CD4-positive, alpha-beta T cell (primary cell): ENCODE measurements at regions not wholly inside any gene's neighbourhood (a gene's known extent, or its start where the extent isn't known, plus 50 kb on each side); places are given as distances from the start of the nearest gene placed in this dataset.

Source experiments
- ATAC-seq: fragments of 200-7000 bp; cut with Tn5 transposase; one replicate; pipeline ENCODE4 v1.10.0; 2022; ENCODE audit warnings: mild to moderate bottlenecking; ENCODE audit not compliant: poor library complexity
- CTCF ChIA-PET: fragments of 350-600 bp; sonication (Branson Sonifier 250); formaldehyde crosslinking; loops from one replicate; lab custom pipeline; 2021; ENCODE audit warnings: antibody characterized with exemption, inconsistent platforms; lab: Charles Lee
- POLR2A ChIA-PET: fragments of 350-600 bp; sonication (Branson Sonifier 250); formaldehyde crosslinking; loops from one replicate; lab custom pipeline; 2021; ENCODE audit warnings: antibody characterized with exemption, inconsistent platforms; lab: Charles Lee
- DNase-seq, 14 experiments: peaks; one replicate each; pipeline ENCODE4 v3.0.0-alpha.2; 2013 to 2020; ENCODE audit warnings: mixed read lengths in 2 of 14
- H3K27ac ChIP-seq, 2 donors: one replicate each; pipeline versions ENCODE4 v1.5.1 to v1.7.0; 2013; ENCODE audit warnings: low read length in 2 of 2, low read depth in 1 of 2, mild to moderate bottlenecking in 1 of 2
- H3K27me3 ChIP-seq, 2 experiments: 1 replicate in 1 of 2; 2 replicates in 1 of 2; pipeline versions ENCODE4 v1.6.1 to v1.7.0; 2013; ENCODE audit warnings: low read length in 2 of 2, control low read depth in 1 of 2, mild to moderate bottlenecking in 1 of 2, moderate library complexity in 1 of 2; ENCODE audit not compliant: insufficient read depth in 2 of 2, control insufficient read depth in 1 of 2
- H3K36me3 ChIP-seq: one replicate; pipeline ENCODE4 v1.6.1; 2013; ENCODE audit warnings: low read length, control low read depth; ENCODE audit not compliant: insufficient read depth
- H3K4me1 ChIP-seq: one replicate; pipeline ENCODE4 v1.6.1; 2013; ENCODE audit warnings: low read length, control low read depth; ENCODE audit not compliant: insufficient read depth
- H3K4me3 ChIP-seq: one replicate; pipeline ENCODE4 v1.5.1; 2013; ENCODE audit warnings: mild to moderate bottlenecking, low read length, moderate library complexity
- H3K9me3 ChIP-seq, 2 experiments: 1 replicate in 1 of 2; 2 replicates in 1 of 2; pipeline versions ENCODE4 v1.6.1 to v1.7.0; 2013; ENCODE audit warnings: low read length in 2 of 2, mild to moderate bottlenecking in 2 of 2, control low read depth in 1 of 2, moderate library complexity in 1 of 2; ENCODE audit not compliant: control insufficient read depth in 1 of 2, insufficient read depth in 1 of 2
- H3K27ac Mint-ChIP-seq: one replicate; pipeline ENCODE4 v1.8.0; 2020; ENCODE audit warnings: mixed read lengths
- H3K27me3 Mint-ChIP-seq: one replicate; pipeline ENCODE4 v1.8.0; 2021; ENCODE audit warnings: mixed read lengths
- H3K36me3 Mint-ChIP-seq: one replicate; pipeline ENCODE4 v1.8.0; 2021; ENCODE audit warnings: low read depth, mixed read lengths
- H3K4me1 Mint-ChIP-seq: one replicate; pipeline ENCODE4 v1.8.0; 2021; ENCODE audit warnings: low read depth, mixed read lengths
- H3K4me3 Mint-ChIP-seq: one replicate; pipeline ENCODE4 v1.8.0; 2020; ENCODE audit warnings: mild to moderate bottlenecking, mixed read lengths
- H3K9me3 Mint-ChIP-seq: one replicate; pipeline ENCODE4 v1.8.0; 2020; ENCODE audit warnings: mixed read lengths
- CTCF ChIP-seq: fragments of 200-600 bp; IDR thresholded peaks from one replicate; pipeline ENCODE4 v1.8.0; 2022; ENCODE audit warnings: antibody characterized with exemption, mild to moderate bottlenecking
- intact Hi-C, 2 experiments: fragments of 100-400 bp; cut with DNase I in 1 of 2; cut with micrococcal nuclease in 1 of 2; formaldehyde crosslinking; loops; one replicate each; pipeline versions ENCODE4 v1.15.1 to v1.9.0; 2023 to 2025; cut with DNase I, micrococcal nuclease

DNA sequence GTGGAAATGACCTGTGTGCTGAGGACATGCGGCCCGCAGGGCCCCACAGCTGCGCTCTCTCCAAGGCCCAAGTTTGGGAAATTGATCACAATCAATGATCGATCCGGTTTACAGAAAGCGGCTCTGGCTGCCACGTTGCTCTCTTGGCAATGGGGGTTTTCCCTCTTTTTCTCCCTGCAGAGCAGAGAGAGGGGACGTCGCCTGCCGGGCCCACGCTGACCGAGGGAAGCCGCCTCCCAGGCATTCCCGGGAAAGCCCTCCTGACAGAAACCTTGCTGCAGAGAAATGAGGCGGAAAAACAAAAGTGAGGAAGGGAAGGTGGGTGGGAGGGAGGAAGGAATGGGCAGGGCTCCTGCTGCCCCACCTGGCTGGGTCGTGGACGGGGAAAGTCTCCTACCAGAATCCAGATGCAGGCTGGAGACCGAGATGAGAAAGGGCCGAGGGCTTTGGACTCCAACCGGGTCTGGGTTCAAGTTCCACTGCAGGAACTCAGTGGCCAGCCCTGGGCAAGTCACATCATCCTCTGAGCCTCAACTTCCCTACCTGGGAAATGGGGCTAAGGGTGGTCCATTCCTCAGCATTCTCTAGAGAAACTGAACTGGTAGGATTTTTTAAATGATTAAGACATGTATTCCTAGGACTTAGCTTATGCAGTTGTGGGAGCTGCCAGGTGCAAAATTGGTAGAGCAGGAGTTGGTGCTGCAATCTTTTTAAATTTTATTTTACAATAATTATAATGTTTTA lies 75.5 kb downstream of the PHETA1 start:
- DNase-seq, result no peak
- TF ChIP-seq CTCF, result no peak
- H3K4me1 Mint-ChIP-seq, result no peaks in the 10 kb centered on the region
- H3K27ac Mint-ChIP-seq, result no peak overlapping the region
- H3K9me3 Mint-ChIP-seq, result no peaks in the 10 kb centered on the region
- no peaks in the 10 kb centered on the region for H3K36me3 ChIP-seq
- H3K4me1 ChIP-seq, result no peaks in the 10 kb centered on the region
- H3K36me3 Mint-ChIP-seq, result no peaks in the 10 kb centered on the region
- ChIA-PET CTCF (no interaction called here), POLR2A (no interaction called here)
- H3K27me3 Mint-ChIP-seq, result no peaks in the 10 kb centered on the region
- no peak overlapping the region for H3K4me3 Mint-ChIP-seq
- ATAC-seq, result no peak
- no peak overlapping the region for H3K27ac ChIP-seq
- intact Hi-C loops, result no loop called here
- no peaks in the 10 kb centered on the region for H3K27me3 ChIP-seq
- H3K9me3 ChIP-seq, result peaks cover 0 to 20% of the 10 kb centered on the region in 2 experiments
- H3K4me3 ChIP-seq, result no peak overlapping the region

GRCh38 chr12:111291357-111291756 lies 77.5 kb downstream of the PHETA1 start:
- Histone ChIP-seq H3K4me3 (no peak overlapping the region), H3K36me3 (no peaks in the 10 kb centered on the region), H3K27me3 (no peaks in the 10 kb centered on the region), H3K9me3 (peaks cover 0 to 13% of the 10 kb centered on the region in 2 experiments), H3K27ac (no peak overlapping the region), H3K4me1 (no peaks in the 10 kb centered on the region)
- no peak for ATAC-seq
- H3K27ac Mint-ChIP-seq, result no peak overlapping the region
- no peaks in the 10 kb centered on the region for H3K4me1 Mint-ChIP-seq
- no peak for DNase-seq
- H3K4me3 Mint-ChIP-seq, result no peak overlapping the region
- intact Hi-C loops, result no loop called here
- H3K36me3 Mint-ChIP-seq, result no peaks in the 10 kb centered on the region
- H3K9me3 Mint-ChIP-seq, result no peaks in the 10 kb centered on the region
- ChIA-PET CTCF (no interaction called here), POLR2A (no interaction called here)
- H3K27me3 Mint-ChIP-seq, result no peaks in the 10 kb centered on the region
- TF ChIP-seq CTCF, result no peak

DNA sequence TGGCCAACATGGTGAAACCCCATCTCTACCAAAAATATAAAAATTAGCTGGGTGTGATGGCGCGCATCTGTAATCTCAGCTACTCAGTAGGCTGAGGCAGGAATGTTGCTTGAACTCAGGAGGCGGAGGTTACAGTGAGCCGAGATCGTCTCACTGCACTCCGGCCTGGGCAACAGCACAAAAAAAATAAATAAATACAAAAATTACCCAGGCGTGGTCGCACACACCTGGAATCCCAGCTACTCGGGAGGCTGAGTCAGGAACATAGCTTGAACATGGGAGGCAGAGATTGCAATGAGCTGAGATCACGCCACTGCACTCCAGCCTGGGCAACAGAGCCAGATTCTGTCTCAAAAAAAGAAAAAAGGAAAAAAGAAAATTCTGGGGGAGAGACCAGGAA lies 80.1 kb downstream of the PHETA1 start:
- H3K9me3 Mint-ChIP-seq, result peaks cover 2% of the 10 kb centered on the region
- no peak for ATAC-seq
- no peaks in the 10 kb centered on the region for H3K4me1 ChIP-seq
- no peak for DNase-seq
- no peak overlapping the region for H3K4me3 ChIP-seq
- ChIA-PET CTCF (no interaction called here), POLR2A (no interaction called here)
- no peak overlapping the region for H3K27ac ChIP-seq
- H3K4me1 Mint-ChIP-seq, result no peaks in the 10 kb centered on the region
- no peaks in the 10 kb centered on the region for H3K36me3 ChIP-seq
- peaks cover 0 to 13% of the 10 kb centered on the region in 2 experiments for H3K9me3 ChIP-seq
- intact Hi-C loops, result no loop called here
- TF ChIP-seq CTCF, result no peak
- no peaks in the 10 kb centered on the region for H3K36me3 Mint-ChIP-seq
- no peak overlapping the region for H3K27ac Mint-ChIP-seq
- peaks cover 4% of the 10 kb centered on the region for H3K27me3 Mint-ChIP-seq
- H3K4me3 Mint-ChIP-seq, result no peak overlapping the region
- H3K27me3 ChIP-seq, result no peaks in the 10 kb centered on the region
